Astrocyte (in vitro differentiated cells and primary cell): ENCODE measurements at regions not wholly inside any gene's neighbourhood (a gene's known extent, or its start where the extent isn't known, plus 50 kb on each side); places are given as distances from the start of the nearest gene placed in this dataset.
A peak's percentile ranks its signal among the peaks of the same experiment; 100 is the strongest.

Source experiments
- DNase-seq: peaks from one replicate; pipeline ENCODE4 v3.0.0-alpha.2; 2010; ENCODE audit warnings: low read depth
- FAIRE-seq: peaks from 2 replicates; lab custom pipeline; 2011; peaks lifted over from hg19 to GRCh38; lab: Jason Lieb, UNC
- H2AFZ ChIP-seq: 2 replicates; pipeline ENCODE4 v1.6.0; 2012; ENCODE audit warnings: low read depth, low read length, inconsistent platforms
- H3K27ac ChIP-seq: 2 replicates; pipeline ENCODE4 v1.5.1; 2011; ENCODE audit warnings: low read depth, low read length, inconsistent platforms
- H3K27me3 ChIP-seq: 2 replicates; pipeline ENCODE4 v1.6.0; 2011; ENCODE audit warnings: low read length, inconsistent platforms; ENCODE audit not compliant: insufficient read depth
- H3K36me3 ChIP-seq: 2 replicates; pipeline ENCODE4 v1.5.1; 2011; ENCODE audit warnings: low read length, inconsistent platforms; ENCODE audit not compliant: insufficient read depth
- H3K4me1 ChIP-seq: 2 replicates; pipeline ENCODE4 v1.5.1; 2011; ENCODE audit warnings: low read length, inconsistent platforms; ENCODE audit not compliant: insufficient read depth
- H3K4me2 ChIP-seq: 2 replicates; pipeline ENCODE4 v1.6.0; 2012; ENCODE audit warnings: low read length, inconsistent platforms
- H3K4me3 ChIP-seq: 2 replicates; pipeline ENCODE4 v1.5.1; 2011; ENCODE audit warnings: low read depth, mild to moderate bottlenecking, low read length, inconsistent platforms; ENCODE audit not compliant: insufficient read depth
- H3K79me2 ChIP-seq: 2 replicates; pipeline ENCODE4 v1.6.0; 2012; ENCODE audit warnings: mild to moderate bottlenecking, low read length, inconsistent platforms; ENCODE audit not compliant: insufficient read depth
- H3K9ac ChIP-seq: 2 replicates; pipeline ENCODE4 v1.6.0; 2012; ENCODE audit warnings: mild to moderate bottlenecking, low read length, inconsistent platforms
- H3K9me3 ChIP-seq: 2 replicates; pipeline ENCODE4 v1.5.1; 2012; ENCODE audit warnings: low read depth, mild to moderate bottlenecking, low read length, inconsistent platforms; ENCODE audit not compliant: insufficient read depth
- H4K20me1 ChIP-seq: 2 replicates; pipeline ENCODE4 v1.6.0; 2012; ENCODE audit warnings: low read length, inconsistent platforms; ENCODE audit not compliant: insufficient read depth
- H3K27ac Mint-ChIP-seq: one replicate; pipeline ENCODE4 v1.8.0; 2021; ENCODE audit warnings: mild to moderate bottlenecking, mixed read lengths; ENCODE audit not compliant: unreplicated experiment
- H3K27me3 Mint-ChIP-seq: one replicate; pipeline ENCODE4 v1.8.0; 2021; ENCODE audit warnings: low read depth, mixed read lengths; ENCODE audit not compliant: unreplicated experiment
- H3K36me3 Mint-ChIP-seq: one replicate; pipeline ENCODE4 v1.8.0; 2021; ENCODE audit warnings: low read depth, mixed read lengths; ENCODE audit not compliant: unreplicated experiment
- H3K4me1 Mint-ChIP-seq: one replicate; pipeline ENCODE4 v1.8.0; 2021; ENCODE audit warnings: low read depth, mixed read lengths; ENCODE audit not compliant: unreplicated experiment
- H3K4me3 Mint-ChIP-seq: one replicate; pipeline ENCODE4 v1.8.0; 2021; ENCODE audit warnings: mild to moderate bottlenecking, moderate library complexity, mixed read lengths; ENCODE audit not compliant: unreplicated experiment
- H3K9me3 Mint-ChIP-seq: one replicate; pipeline ENCODE4 v1.8.0; 2021; ENCODE audit warnings: mild to moderate bottlenecking, mixed read lengths; ENCODE audit not compliant: unreplicated experiment
- CTCF ChIP-seq: IDR thresholded peaks from 2 replicates; pipeline ENCODE4 v1.5.1; 2011; ENCODE audit warnings: low read depth, mild to moderate bottlenecking, inconsistent platforms, low read length, moderate library complexity; ENCODE audit not compliant: insufficient read depth
- EZH2 ChIP-seq: IDR thresholded peaks from 2 replicates; pipeline ENCODE4 v1.6.1; 2012; ENCODE audit warnings: mild to moderate bottlenecking, low read length, inconsistent platforms; ENCODE audit not compliant: insufficient read depth

DNA sequence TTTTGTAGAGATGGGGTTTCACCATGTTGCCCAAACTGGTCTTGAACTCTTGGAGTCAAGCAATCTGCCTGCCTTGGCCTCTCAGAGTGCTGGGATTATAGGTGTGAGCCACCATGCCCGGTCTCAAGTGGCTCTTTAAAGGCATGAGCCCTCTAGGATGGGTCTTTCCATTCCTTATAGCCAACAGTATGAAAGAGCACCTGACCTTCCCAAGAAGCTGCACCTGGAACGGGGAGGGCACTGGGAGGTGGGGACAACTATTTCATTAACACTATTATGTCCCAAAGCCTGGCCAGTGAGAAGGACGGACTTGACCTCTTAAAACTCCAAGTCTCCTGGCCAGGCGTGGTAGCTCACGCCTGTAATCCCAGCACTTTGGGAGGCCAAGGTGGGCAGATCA lies 149.7 kb downstream of the ZFP36L2 start:
- peaks cover 35% of the 10 kb centered on the region for H3K4me1 Mint-ChIP-seq

DNA sequence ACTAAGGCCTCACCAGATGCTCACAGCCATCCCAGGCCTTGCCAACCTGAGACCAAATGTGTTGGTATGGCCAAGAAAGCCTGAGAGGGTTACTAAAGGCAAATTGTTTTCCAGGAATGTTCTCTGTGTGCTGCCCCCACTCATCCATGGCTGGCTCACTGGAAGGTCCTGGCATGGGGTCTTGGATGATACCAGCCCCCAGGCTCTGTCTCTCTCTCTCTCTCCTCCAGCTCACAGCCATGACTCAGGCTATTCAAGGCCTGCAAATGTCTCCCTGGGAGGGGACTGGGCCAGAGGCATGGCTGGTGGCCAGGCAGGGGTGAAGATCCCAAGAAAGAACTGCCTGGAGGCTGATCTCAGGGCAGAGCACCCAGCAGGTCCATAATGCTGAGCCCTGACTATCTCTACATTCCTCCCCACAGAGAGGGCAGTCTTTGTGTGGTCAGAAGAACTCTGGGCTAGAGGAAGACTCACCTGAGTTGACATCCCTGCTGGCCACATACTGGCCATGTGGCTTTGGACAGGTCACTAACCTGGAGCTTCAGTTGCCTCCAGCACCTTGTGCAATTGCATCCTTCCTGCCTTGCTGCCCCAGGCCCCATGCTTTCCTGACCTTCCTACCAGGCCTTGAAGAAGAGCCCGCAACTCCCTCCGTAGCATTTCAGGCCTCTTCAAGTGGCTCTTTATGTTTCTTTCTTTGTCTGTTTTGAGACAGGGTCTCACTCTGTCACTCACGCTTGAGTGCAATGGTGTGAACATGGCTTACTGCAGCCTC lies 150.4 kb downstream of the ZFP36L2 start:
- H2AFZ ChIP-seq, result peak overlapping the region; percentile 6
- no peak for FAIRE-seq
- H3K27me3 ChIP-seq, result no peaks in the 10 kb centered on the region
- TF ChIP-seq CTCF, result no peak
- TF ChIP-seq EZH2, result no peak
- peak; percentile 90 for DNase-seq
- H3K4me1 ChIP-seq, result peaks cover 33% of the 10 kb centered on the region
- H3K4me1 Mint-ChIP-seq, result peaks cover 32% of the 10 kb centered on the region
- H3K27me3 Mint-ChIP-seq, result peaks cover 15% of the 10 kb centered on the region
- H3K79me2 ChIP-seq, result no peaks in the 10 kb centered on the region
- no peak overlapping the region for H3K4me3 ChIP-seq
- H3K4me2 ChIP-seq, result peak overlapping the region; percentile 62
- H3K9me3 ChIP-seq, result no peaks in the 10 kb centered on the region
- H3K36me3 Mint-ChIP-seq, result no peaks in the 10 kb centered on the region
- no peaks in the 10 kb centered on the region for H3K36me3 ChIP-seq
- H4K20me1 ChIP-seq, result no peaks in the 10 kb centered on the region
- peaks cover 2% of the 10 kb centered on the region for H3K9me3 Mint-ChIP-seq
- H3K27ac Mint-ChIP-seq, result peak overlapping the region; percentile 41
- H3K9ac ChIP-seq, result peak overlapping the region; percentile 70
- H3K4me3 Mint-ChIP-seq, result no peak overlapping the region
- H3K27ac ChIP-seq, result peak overlapping the region; percentile 94

More for the DNA sequence above, 149.7 kb downstream of the ZFP36L2 start:
- FAIRE-seq, result no peak
- no peaks in the 10 kb centered on the region for H3K36me3 ChIP-seq
- Mint-ChIP-seq H3K36me3 (no peaks in the 10 kb centered on the region), H3K27me3 (peaks cover 10% of the 10 kb centered on the region), H3K9me3 (peaks cover 2% of the 10 kb centered on the region), H3K4me3 (no peak overlapping the region), H3K27ac (peak overlapping the region; percentile 41)
- H3K79me2 ChIP-seq, result no peaks in the 10 kb centered on the region
- no peaks in the 10 kb centered on the region for H3K9me3 ChIP-seq
- no peak overlapping the region for H3K9ac ChIP-seq
- H3K4me2 ChIP-seq, result no peak overlapping the region
- no peak for DNase-seq
- TF ChIP-seq EZH2 (no peak), CTCF (no peak)
- H3K4me3 ChIP-seq, result no peak overlapping the region
- H3K27ac ChIP-seq, result no peak overlapping the region
- H2AFZ ChIP-seq, result no peak overlapping the region
- H4K20me1 ChIP-seq, result no peaks in the 10 kb centered on the region
- no peaks in the 10 kb centered on the region for H3K27me3 ChIP-seq
- peaks cover 36% of the 10 kb centered on the region for H3K4me1 ChIP-seq

- no peaks in the 10 kb centered on the region for H4K20me1 ChIP-seq
- H3K36me3 ChIP-seq, result no peaks in the 10 kb centered on the region
- no peaks in the 10 kb centered on the region for H3K36me3 Mint-ChIP-seq
- peak overlapping the region; percentile 70 for H3K9ac ChIP-seq
- peaks cover 33% of the 10 kb centered on the region for H3K4me1 ChIP-seq
- H3K27ac ChIP-seq, result peak overlapping the region; percentile 94
- peaks cover 2% of the 10 kb centered on the region for H3K9me3 Mint-ChIP-seq
- H3K9me3 ChIP-seq, result no peaks in the 10 kb centered on the region
- DNase-seq, result peak; percentile 99
- H3K79me2 ChIP-seq, result no peaks in the 10 kb centered on the region
- peak; percentile 34 for FAIRE-seq
- peaks cover 22% of the 10 kb centered on the region for H3K27me3 Mint-ChIP-seq
- H3K27ac Mint-ChIP-seq, result no peak overlapping the region
- H3K4me1 Mint-ChIP-seq, result peaks cover 32% of the 10 kb centered on the region
- H2AFZ ChIP-seq, result peak overlapping the region; percentile 29
- no peak overlapping the region for H3K4me3 ChIP-seq
- H3K4me2 ChIP-seq, result peak overlapping the region; percentile 65
- TF ChIP-seq EZH2 (no peak), CTCF (no peak)
- H3K4me3 Mint-ChIP-seq, result no peak overlapping the region
- H3K27me3 ChIP-seq, result no peaks in the 10 kb centered on the region
Observed at GRCh38 chr2:43075054-43075593, 151.3 kb downstream of the ZFP36L2 start.
